Stomach (tissue), 4 donors: ENCODE measurements at regions not wholly inside any gene's neighbourhood (a gene's known extent, or its start where the extent isn't known, plus 50 kb on each side); places are given as distances from the start of the nearest gene placed in this dataset.

Experiments used
- CTCF ChIP-seq, 7 experiments: fragments of 450-650 bp in 4 of 7; fragments of 200-600 bp in 3 of 7; sonication (generic) in 3 of 7; IDR thresholded peaks; one replicate each; pipeline ENCODE4 v1.5.1; 2016 to 2019; ENCODE audit warnings: antibody characterized with exemption in 7 of 7, control low read depth in 2 of 7, mild to moderate bottlenecking in 1 of 7
- POLR2A ChIP-seq, 4 donors: fragments of 450-650 bp; IDR thresholded peaks; one replicate each; pipeline ENCODE4 v1.6.1; 2016; ENCODE audit warnings: antibody characterized with exemption in 4 of 4, control low read depth in 2 of 4, mild to moderate bottlenecking in 1 of 4, moderate library complexity in 1 of 4
- POLR2AphosphoS5 ChIP-seq, 3 donors: sonication (generic); formaldehyde crosslinking; IDR thresholded peaks; one replicate each; pipeline ENCODE4 v1.6.1; 2016; ENCODE audit warnings: antibody characterized with exemption in 3 of 3

GRCh38 chr15:94740469-94740868 is 509.1 kb downstream of the MCTP2 start:
- TF ChIP-seq POLR2A (IDR thresholded peaks at IDR 0.05): no peak
- TF ChIP-seq CTCF (IDR thresholded peaks at IDR 0.05): no peak
- TF ChIP-seq POLR2AphosphoS5 (IDR thresholded peaks at IDR 0.05): no peak
